Fibroblast of peridontal ligament (primary cell): ENCODE measurements at regions not wholly inside any gene's neighbourhood (a gene's known extent, or its start where the extent isn't known, plus 50 kb on each side); places are given as distances from the start of the nearest gene placed in this dataset.
"Not testable (repeated sequence)": the region's sequence is repeated elsewhere in the genome, so short reads cannot be mapped to it uniquely, and the experiment has no call there.

Experiments used
- DNase-seq: peaks from one replicate; pipeline ENCODE4 v3.0.0-alpha.2; 2010; ENCODE audit errors: extremely low read depth

- DNase-seq = no peak
Observed at GRCh38 chr4:77445823-77446222, 159.8 kb upstream of the CXCL13 start.

GRCh38 chr4:77446601-77447000 lies 159.0 kb upstream of the CXCL13 start:
- DNase-seq = no peak

DNA sequence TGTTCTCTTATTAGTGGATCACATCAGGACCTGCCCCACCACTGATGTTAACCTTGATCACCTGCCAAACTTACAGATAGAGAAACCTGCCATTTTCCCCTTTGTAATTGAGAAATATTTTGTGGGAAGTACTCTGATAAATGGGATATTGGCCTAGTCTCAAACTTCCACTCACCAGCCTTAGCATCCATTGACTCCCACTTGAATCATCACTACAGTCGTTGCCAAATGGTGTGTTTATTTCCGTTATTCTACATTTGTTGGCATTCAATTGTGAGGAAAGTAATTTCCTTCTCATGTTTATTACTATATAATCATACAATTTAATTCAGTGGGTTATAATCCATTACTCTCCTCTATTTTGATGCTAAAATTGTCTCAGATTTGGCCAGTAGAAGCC lies 156.4 kb upstream of the CXCL13 start:
- peak; percentile 16 for DNase-seq

DNA sequence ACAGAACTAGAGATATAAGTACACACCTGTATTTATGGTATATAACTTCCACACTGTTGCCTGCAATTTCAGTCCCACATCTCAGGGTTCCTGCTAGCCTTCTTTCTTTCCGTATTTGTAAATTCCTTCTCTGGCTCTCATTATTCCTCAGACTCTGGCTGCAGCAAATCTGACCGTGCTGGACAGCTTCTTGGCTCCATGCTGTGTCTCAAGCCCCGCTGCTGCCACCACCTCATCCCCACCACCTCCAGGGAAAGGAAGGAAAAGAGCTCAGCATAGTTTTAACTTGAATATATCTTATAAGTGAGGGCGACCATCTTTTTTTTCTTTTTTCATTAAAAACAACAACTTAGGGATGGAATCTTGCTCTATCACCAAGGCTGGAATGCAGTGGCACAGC lies 155.6 kb upstream of the CXCL13 start:
- no peak for DNase-seq

GRCh38 chr4:77451530-77451929 lies 154.1 kb upstream of the CXCL13 start:
- DNase-seq = no peak

DNA sequence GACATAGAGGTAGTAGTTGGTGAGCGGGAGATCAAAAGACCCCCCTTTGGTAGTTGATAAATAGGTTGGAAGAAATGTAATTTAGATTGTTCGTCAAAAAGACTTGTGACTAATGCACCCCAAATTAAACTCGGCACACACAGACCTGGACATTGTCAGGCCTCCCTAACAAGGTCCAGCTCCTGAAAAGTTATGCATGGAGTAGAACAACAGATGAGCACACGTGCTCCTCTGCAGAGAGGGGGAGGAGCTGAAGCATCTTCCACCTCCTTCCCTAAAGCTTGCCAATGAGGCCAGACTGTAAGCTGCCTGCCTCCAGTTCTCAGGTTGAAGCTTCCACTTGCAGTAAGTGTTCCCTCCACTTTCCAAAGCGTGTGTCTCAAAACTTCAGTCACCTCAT lies 153.5 kb upstream of the CXCL13 start:
- not testable (repeated sequence) for DNase-seq

- DNase-seq = no peak
Observed at GRCh38 chr4:77453911-77454310, 151.7 kb upstream of the CXCL13 start.

- DNase-seq = no peak
Observed at GRCh38 chr4:77454858-77455257, 150.8 kb upstream of the CXCL13 start.

DNA sequence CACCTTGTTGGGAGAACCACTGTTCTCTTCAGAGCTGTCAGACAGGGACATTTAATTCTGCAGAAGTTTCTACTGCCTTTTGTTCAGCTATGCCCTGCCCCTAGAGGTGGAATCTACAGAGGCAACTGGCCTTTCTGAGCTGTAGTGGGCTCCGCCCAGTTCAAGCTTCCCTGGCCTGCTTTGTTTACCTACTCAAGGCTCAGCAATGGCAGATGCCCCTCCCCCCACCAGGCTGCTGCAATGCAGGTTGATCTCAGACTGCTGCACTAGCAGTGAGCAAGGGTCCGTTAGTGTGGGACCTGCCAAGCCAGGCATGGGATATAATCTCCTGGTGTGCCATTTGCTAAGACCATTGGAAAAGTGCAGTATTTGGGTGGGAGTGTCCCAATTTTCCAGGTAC lies 141.5 kb upstream of the CXCL13 start:
- not testable (repeated sequence) for DNase-seq

GRCh38 chr4:77465271-77465670 lies 140.3 kb upstream of the CXCL13 start:
- DNase-seq = peak; percentile 23

- no peak for DNase-seq
Observed at GRCh38 chr4:77466430-77466829, 139.2 kb upstream of the CXCL13 start.

DNA sequence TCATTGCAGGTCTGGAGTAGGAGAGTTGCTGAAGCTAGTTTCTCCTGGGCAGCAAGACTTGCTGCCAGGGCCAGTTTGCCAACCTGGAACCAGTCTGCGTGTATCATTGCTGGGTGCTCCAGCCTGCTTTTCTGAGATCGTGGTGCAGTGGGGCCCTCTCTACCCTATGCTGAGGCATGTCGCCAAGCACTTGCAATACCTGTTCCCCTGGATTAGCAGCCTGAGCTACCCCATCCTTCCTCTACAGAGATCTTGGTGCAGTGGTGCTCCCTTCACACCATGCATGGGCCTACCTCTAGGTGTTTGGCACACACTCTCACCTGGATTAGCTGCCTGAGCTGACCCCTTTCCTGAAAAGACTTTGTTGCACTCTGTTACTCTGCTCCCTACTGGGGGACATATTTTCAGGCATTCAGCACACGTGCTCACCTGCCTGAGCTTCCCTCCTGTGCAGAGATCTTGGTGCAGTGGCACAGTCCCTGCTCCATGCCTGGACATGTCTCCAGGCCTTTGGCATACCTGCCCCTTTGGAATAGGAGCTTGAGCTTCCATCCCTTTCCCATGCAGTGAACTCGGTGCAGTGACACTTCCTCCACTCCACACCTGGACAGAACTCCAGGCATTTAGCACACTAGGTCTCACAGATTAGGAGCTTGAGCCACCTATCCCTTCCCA lies 133.7 kb upstream of the CXCL13 start:
- no peak for DNase-seq

DNA sequence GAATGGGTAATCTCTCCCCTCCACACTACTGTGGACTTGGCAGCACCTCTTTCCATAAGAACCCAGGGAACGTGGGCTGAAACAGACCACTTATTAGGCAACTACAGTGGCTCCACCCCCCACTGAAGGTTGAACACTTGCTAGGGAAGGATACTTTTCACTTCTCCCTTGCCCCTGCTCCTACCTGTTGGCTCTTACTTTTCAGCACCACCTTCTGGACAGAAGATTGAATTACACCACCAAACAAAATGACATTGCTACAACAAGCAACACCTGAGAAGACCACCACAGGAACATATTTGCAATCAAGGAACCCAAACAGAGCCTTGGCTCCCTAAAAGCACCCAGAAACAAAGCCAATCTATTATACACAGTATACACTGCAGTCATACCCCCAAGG lies 132.1 kb upstream of the CXCL13 start:
- DNase-seq = no peak

DNA sequence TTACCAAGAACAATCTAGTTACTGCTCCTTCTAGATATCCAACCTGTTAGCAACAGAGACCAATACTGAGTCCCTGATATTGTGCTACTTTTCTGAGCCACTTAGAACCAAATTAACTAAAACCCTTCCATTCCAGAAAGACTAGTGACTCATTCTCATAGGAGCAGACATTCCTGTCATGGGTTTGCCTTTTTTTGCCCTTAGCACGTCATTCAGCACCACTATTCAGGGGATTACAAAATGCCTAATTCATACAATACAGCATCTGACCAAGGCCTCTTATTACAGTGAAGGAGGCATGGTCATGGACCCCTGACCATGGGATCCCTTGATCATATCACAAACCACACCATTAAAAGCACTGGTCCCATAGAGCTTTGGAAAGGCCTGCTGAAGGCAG lies 123.8 kb upstream of the CXCL13 start:
- peak; percentile 12 for DNase-seq

DNA sequence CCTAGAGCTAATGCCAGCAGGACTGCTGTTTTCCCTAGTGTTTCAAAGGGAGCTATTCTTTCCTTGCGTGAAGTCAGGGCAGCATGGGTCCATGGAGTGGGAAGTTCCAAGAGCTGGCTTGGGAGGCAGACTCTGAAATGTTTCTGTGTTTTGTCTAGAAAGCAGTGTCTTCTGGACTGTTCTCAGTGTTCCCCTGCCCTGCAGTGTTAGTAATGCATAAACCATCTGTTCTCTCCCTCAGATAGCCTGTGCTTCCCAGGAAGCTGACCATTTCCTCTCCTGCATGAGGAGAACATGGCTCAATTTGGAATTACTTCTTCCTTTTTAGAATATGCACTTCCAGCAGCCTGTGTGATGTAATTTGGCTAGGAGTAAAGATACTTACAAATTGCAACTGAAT lies 116.7 kb upstream of the CXCL13 start:
- DNase-seq = no peak

DNA sequence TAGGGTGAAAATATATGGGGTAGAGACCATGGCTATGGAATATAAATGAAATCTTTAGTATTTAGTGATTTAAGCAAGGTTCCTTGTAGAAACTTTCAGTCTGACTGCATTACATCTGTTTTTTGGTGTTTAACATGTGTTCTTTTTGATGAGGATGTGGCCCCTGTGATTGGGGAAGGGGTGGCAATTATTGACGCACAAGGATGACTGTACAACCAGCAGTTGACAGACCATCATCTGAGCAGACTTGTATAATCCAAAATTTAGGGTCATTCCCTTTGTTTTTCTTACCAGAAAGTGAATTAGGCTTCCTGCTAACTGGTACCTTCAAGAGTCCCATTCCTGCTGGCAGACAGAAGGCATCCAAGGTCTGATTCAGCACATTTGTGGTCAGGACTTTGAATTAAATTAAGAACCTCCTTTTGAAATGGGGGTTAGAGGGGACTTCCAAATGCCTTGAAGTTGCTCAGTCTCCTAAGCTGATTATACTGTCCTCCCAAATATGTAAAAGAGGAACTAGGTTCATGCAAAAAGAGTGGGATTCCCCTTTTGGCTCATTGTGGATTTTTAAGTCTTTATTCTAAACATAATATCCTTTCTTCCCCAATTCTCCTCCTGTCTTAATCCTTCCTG lies 112.4 kb upstream of the CXCL13 start:
- no peak for DNase-seq

- no peak for DNase-seq
Observed at GRCh38 chr4:77493829-77494551, 111.6 kb upstream of the CXCL13 start.

DNA sequence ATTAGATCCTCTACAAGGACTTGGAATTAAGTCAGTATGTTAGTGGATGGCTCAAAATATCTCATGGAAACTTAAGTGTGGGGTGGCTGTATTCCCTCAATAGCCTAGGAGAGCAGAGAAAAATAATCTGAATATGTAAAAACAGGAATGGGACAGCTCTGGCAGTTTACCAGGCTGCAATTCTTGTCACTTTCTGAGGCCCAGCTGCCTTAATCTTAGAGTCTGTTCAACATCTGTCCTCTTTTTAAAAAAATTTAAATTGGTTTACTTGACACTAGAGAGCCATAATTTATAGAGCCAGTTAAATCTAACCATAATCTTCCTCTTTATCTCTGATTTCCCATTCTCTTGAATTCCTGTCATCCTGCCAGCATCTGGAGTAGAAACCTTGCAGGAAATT lies 109.2 kb upstream of the CXCL13 start:
- DNase-seq = no peak

- DNase-seq = no peak
Observed at GRCh38 chr4:77500801-77501200, 104.8 kb upstream of the CXCL13 start.

GRCh38 chr4:77501240-77501639 lies 104.4 kb upstream of the CXCL13 start:
- no peak for DNase-seq

GRCh38 chr4:77501851-77502250 lies 103.8 kb upstream of the CXCL13 start:
- DNase-seq = no peak

GRCh38 chr4:77504407-77504806 lies 101.2 kb upstream of the CXCL13 start:
- no peak for DNase-seq

DNA sequence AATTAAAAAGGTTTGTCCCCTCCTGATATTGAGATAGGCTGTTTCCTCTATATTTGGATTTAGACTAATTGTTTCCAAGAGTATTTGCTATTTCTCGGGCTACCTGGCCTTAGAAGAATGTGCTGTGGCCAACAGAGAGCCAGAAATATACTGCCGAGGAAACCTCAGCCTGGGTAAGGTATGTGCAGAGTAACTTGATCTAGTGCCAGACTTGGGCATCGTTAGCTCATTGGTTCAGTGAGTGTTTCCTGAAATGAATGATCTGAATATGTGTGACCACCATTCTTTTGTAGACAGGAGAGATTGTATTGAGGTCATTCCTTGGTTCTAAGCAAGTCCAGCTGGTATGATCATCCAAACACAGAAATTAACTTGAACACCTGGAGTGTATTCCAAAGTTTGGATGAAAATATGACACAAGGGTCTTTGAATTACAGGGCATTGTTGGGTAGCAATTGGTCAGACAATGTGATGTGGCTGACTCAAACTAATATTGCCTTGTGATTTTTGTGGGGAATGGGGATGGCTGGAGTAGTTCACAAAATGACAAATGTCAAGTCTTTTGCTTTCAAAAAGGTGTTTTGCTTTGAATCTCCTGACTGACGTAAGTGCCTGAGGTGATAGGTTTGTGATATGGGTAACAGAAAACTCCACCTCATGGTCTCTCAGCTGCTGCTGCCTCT lies 100.2 kb upstream of the CXCL13 start:
- DNase-seq = no peak
